Osteoblast (primary cell): ENCODE measurements at regions not wholly inside any gene's neighbourhood (a gene's known extent, or its start where the extent isn't known, plus 50 kb on each side); places are given as distances from the start of the nearest gene placed in this dataset.

Experiments used
- DNase-seq: peaks from one replicate; pipeline ENCODE4 v3.0.0; 2011; ENCODE audit warnings: low spot score, mixed read lengths; ENCODE audit not compliant: insufficient read length; ENCODE audit errors: missing footprints
- H2AFZ ChIP-seq: 2 replicates; pipeline ENCODE4 v1.6.0; 2011; ENCODE audit warnings: mild to moderate bottlenecking, low read length
- H3K27ac ChIP-seq: 2 replicates; pipeline ENCODE4 v1.5.1; 2011; ENCODE audit warnings: mild to moderate bottlenecking, low read depth, low read length, moderate library complexity
- H3K27me3 ChIP-seq: 2 replicates; pipeline ENCODE4 v1.6.0; 2012; ENCODE audit warnings: mild to moderate bottlenecking, control low read depth, inconsistent platforms, low read length, moderate library complexity; ENCODE audit not compliant: insufficient read depth
- H3K36me3 ChIP-seq: 2 replicates; pipeline ENCODE4 v1.5.1; 2011; ENCODE audit warnings: mild to moderate bottlenecking, low read length, control low read depth, moderate library complexity; ENCODE audit not compliant: insufficient read depth
- H3K4me1 ChIP-seq: 2 replicates; pipeline ENCODE4 v1.5.1; 2011; ENCODE audit warnings: mild to moderate bottlenecking, low read length, control low read depth, moderate library complexity; ENCODE audit not compliant: insufficient read depth
- H3K4me2 ChIP-seq: 2 replicates; pipeline ENCODE4 v1.6.0; 2011; ENCODE audit warnings: mild to moderate bottlenecking, low read length; ENCODE audit not compliant: insufficient read depth
- H3K4me3 ChIP-seq: fragments of 200-600 bp; sonication (generic); 3 replicates; pipeline ENCODE4 v1.5.1; 2012; ENCODE audit warnings: mild to moderate bottlenecking, low read length, inconsistent platforms; ENCODE audit not compliant: insufficient read depth
- H3K79me2 ChIP-seq: 2 replicates; pipeline ENCODE4 v1.6.0; 2012; ENCODE audit warnings: mild to moderate bottlenecking, low read length, control low read depth, inconsistent platforms; ENCODE audit not compliant: insufficient read depth
- H3K9me3 ChIP-seq: 2 replicates; pipeline ENCODE4 v1.5.1; 2011; ENCODE audit warnings: low read depth, low read length, control low read depth
- H4K20me1 ChIP-seq: 2 replicates; pipeline ENCODE4 v1.6.0; 2012; ENCODE audit warnings: mild to moderate bottlenecking, low read length, control low read depth; ENCODE audit not compliant: insufficient read depth
- CTCF ChIP-seq: IDR thresholded peaks from 2 replicates; pipeline ENCODE4 v1.5.1; 2011; ENCODE audit warnings: mild to moderate bottlenecking, low read depth, low read length, moderate library complexity; ENCODE audit errors: extremely low read depth

- H3K27me3 ChIP-seq: no peaks in the 10 kb centered on the region
- DNase-seq: no peak
- no peaks in the 10 kb centered on the region for H3K9me3 ChIP-seq
- H3K36me3 ChIP-seq: no peaks in the 10 kb centered on the region
- no peak overlapping the region for H3K4me2 ChIP-seq
- H3K4me1 ChIP-seq: no peaks in the 10 kb centered on the region
- H3K4me3 ChIP-seq: no peak overlapping the region
- H2AFZ ChIP-seq: no peak overlapping the region
- no peaks in the 10 kb centered on the region for H4K20me1 ChIP-seq
- no peak for TF ChIP-seq CTCF
- no peaks in the 10 kb centered on the region for H3K79me2 ChIP-seq
- H3K27ac ChIP-seq: no peak overlapping the region
Observed at GRCh38 chr15:52870015-52870414, 79.9 kb upstream of the ONECUT1 start.

DNA sequence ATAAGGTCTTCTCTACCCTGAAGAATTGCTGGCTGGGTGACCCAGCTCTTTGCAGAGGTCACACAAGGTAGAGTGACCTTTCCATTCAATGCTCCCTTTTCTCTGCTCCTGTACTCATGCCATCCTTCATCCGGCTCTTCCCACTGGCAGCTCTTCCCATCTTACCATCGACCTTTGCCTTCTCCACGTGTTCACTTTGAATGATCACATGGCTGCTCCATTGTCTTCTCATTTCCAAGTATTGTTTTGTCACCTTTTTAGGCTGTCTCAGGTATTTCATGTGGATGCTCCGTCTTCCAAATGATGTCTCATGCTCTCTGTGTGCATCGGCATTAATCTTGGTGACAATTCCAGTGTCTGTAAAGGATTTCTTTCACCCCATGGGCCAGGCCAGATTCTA lies 76.6 kb upstream of the ONECUT1 start:
- Histone ChIP-seq H3K9me3 (no peaks in the 10 kb centered on the region), H3K27me3 (no peaks in the 10 kb centered on the region), H3K4me2 (no peak overlapping the region), H3K36me3 (no peaks in the 10 kb centered on the region), H2AFZ (no peak overlapping the region), H3K4me1 (no peaks in the 10 kb centered on the region), H3K4me3 (no peak overlapping the region), H4K20me1 (no peaks in the 10 kb centered on the region), H3K79me2 (no peaks in the 10 kb centered on the region), H3K27ac (no peak overlapping the region)
- TF ChIP-seq CTCF: no peak
- no peak for DNase-seq

DNA sequence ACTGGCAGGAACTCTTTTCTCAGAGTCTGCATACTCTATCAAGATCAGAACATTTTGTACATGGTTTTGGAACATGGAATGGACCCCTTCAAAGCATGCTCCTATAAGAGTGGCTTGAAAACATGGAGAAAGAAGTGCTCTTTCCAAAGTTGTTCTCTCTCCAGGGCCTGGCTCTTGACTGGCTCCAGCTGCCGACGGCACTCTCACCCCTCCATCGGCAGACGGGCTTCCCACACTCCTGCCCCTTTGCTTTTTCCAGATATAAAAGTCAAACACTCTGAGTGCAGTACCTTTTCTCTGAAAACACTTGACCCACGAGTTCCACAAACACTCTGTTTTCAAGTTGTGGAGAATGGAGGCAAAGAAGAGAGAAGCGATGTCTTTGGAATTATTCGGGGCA lies 72.5 kb upstream of the ONECUT1 start:
- Histone ChIP-seq H3K27me3 (no peaks in the 10 kb centered on the region), H3K4me1 (no peaks in the 10 kb centered on the region), H3K4me2 (no peak overlapping the region), H3K4me3 (no peak overlapping the region), H3K27ac (no peak overlapping the region), H3K9me3 (no peaks in the 10 kb centered on the region), H3K79me2 (no peaks in the 10 kb centered on the region), H2AFZ (no peak overlapping the region), H4K20me1 (no peaks in the 10 kb centered on the region), H3K36me3 (no peaks in the 10 kb centered on the region)
- no peak for DNase-seq
- no peak for TF ChIP-seq CTCF

DNA sequence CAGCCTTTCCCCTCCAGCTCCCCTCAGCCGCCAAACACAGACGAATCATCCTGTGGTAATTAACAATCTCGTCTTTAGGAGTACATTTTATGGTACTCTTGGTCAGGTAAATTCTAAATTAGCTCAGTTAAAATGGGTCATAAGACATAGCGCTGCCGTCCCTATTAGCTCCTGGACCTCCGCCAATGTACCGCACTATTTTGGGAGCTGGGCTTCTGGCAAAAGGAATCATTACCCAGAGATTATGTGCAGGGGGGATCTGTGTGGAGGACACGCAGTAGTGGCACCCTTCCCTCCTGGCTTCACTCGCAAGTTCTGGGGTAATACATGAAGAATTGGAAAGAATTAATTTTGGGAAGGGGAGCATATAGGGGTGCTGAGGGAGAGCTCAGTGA lies 68.6 kb upstream of the ONECUT1 start:
- H2AFZ ChIP-seq: no peak overlapping the region
- no peak for DNase-seq
- H3K4me3 ChIP-seq: no peak overlapping the region
- no peak overlapping the region for H3K4me2 ChIP-seq
- H3K36me3 ChIP-seq: no peaks in the 10 kb centered on the region
- H4K20me1 ChIP-seq: no peaks in the 10 kb centered on the region
- no peak overlapping the region for H3K27ac ChIP-seq
- no peak for TF ChIP-seq CTCF
- no peaks in the 10 kb centered on the region for H3K79me2 ChIP-seq
- H3K9me3 ChIP-seq: no peaks in the 10 kb centered on the region
- H3K27me3 ChIP-seq: no peaks in the 10 kb centered on the region
- H3K4me1 ChIP-seq: no peaks in the 10 kb centered on the region
